ENCODE measurements at regions not wholly inside any gene's neighbourhood (a gene's known extent, or its start where the extent isn't known, plus 50 kb on each side); places are given as distances from the start of the nearest gene placed in this dataset.

GRCh38 chr15:31470756-31471155 lies 144.1 kb downstream of the KLF13 start:
- Histone ChIP-seq H3K4me3 (no peak overlapping the region), H3K27ac (no peak overlapping the region)

DNA sequence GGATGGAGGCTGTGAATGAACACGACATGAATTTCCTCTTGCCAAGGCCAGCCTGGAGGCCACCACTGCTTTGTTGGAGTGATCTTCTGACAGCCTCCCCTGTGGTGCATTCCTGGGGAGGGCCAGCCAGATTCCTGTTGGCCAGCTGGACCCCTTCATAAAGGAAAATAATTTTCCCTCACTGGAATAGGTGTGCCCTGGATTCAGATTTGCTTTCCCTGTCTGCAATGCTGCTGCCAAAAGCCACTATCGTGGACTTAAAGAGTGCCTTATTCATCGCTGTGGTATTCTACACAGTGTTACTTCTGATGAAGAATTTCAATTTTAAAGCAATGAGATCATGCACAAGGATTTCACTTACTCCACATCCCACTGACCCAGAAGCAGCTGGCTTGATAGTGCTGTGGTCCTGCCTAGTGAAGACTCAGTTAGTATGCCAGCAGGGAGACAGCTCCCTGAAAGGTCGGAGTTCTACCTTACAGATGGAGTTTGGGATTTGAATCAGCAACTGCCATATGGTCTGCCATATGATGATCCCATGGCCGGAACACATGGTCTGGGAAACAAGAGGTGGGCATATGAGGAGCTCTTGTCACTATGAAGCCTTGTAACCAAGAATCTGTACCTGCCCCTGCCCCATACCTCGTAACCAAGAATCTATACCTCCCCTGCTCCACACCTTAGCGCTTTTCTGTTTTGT lies 145.2 kb downstream of the KLF13 start:
- H3K27ac ChIP-seq: peak overlapping the region in 4 of 21 experiments; percentile 27 to 90 (median 60)

GRCh38 chr15:31472636-31473384 lies 146.2 kb downstream of the KLF13 start:
- no peak overlapping the region for H3K4me3 ChIP-seq

More for the DNA sequence above, 145.2 kb downstream of the KLF13 start:
- no peak overlapping the region for H3K4me3 ChIP-seq

DNA sequence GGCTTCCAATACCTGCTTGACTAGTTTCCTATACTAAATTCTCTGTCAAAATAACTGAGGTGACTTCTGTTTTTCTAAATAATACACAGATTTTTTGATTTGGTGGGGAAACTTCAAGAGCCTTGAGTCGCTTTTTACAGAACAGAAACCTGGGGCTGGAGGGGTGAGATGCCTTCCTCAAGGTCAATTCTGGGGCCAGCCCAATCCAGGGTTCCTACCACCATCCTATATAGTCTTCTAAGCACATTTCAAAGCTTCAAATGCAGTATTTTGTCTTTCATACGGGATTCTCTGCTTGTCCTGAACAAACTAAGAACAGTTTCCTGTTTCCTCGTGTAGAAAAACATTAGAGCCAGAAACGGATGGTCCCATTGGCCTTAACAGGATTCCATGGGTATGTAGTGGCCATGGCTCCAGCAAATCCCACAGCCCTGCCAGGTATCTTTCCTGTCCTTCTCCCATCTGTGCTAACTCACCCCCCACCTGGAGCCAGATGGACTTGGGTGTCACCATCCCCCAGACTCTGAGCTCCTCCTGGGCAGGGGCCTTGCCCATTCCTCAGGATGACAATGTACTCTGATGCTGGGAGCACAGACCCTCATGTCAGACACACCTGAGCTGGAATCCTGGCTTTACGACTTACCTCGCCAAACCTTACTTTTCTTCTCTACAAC lies 146.9 kb downstream of the KLF13 start:
- no peak overlapping the region for H3K4me3 ChIP-seq
- H3K27ac ChIP-seq: peak overlapping the region in 17 of 21 experiments; percentile 5 to 90 (median 38)

More at GRCh38 chr15:31472636-31473384, 146.2 kb downstream of the KLF13 start:
- H3K27ac ChIP-seq: peak overlapping the region in 18 of 21 experiments; percentile 5 to 90 (median 38)

- H3K4me3 ChIP-seq: no peak overlapping the region
- H3K27ac ChIP-seq: peak overlapping the region in 2 of 21 experiments; percentile 22 to 56
Observed at GRCh38 chr15:31474059-31474868, 147.6 kb downstream of the KLF13 start.

GRCh38 chr15:31476236-31476810 lies 149.7 kb downstream of the KLF13 start:
- Histone ChIP-seq H3K27ac (no peak overlapping the region), H3K4me3 (no peak overlapping the region)

- Histone ChIP-seq H3K27ac (no peak overlapping the region), H3K4me3 (no peak overlapping the region)
Observed at GRCh38 chr15:31476866-31477265, 150.2 kb downstream of the KLF13 start.

DNA sequence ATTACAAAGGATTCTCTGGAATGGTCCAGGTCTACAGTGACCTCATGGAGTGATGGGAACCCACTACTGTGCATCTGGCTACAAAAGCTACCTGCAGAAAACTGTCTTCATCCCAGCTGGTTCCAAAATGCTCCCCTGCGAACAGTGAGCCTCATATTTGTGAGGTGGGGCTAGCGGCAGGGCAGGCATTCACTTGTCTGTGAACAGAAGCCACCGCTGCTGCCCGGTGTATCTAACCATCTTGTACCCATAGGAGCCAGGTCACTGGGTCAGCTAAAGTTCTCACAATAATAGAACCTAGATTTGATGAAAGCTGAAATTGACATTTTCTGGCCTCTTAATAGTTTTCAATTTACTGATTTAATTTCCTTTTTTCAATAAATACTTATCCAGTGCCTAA lies 150.7 kb downstream of the KLF13 start:
- no peak overlapping the region for H3K4me3 ChIP-seq
- H3K27ac ChIP-seq: no peak overlapping the region

DNA sequence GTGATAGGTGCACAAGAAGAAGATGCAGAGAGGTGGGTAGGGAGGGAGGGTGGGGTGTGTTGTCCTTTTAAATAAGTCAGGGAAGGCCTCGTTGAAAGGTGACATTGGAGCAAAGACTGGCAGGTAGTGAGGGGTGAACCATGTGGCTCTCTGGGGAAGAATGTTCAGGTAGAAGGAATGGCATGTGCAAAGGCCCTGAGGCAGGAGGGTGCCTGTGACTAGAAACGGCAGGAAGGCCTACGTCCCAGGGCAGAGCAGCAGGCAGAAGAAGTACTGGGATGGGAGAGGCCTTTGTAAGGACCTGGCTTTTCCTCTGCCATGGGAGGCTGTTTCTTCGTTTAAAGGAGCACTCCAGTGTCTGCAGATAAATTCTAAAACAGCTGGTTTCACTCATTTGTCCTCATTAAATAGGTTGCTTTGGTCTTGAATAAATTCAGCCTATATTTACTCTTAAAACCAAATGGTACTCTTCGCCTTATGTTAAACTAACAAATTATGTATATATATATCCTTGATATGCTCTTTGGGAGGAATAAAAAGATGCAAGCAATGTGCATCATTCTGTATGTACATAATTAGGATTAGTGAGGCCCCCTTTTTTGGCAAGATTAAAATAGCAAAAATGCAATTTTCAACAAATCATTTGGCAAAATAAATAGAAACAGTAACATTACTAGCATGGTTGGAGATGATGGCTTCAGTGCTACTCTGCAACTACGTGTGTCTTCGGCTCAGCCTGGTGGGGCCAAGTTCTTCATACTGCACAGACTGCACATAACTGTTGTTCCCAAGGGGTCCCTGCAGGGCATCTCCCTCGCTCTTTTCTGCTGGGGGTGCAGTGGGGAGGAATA lies 151.4 kb downstream of the KLF13 start:
- no peak overlapping the region for H3K4me3 ChIP-seq
- H3K27ac ChIP-seq: no peak overlapping the region

DNA sequence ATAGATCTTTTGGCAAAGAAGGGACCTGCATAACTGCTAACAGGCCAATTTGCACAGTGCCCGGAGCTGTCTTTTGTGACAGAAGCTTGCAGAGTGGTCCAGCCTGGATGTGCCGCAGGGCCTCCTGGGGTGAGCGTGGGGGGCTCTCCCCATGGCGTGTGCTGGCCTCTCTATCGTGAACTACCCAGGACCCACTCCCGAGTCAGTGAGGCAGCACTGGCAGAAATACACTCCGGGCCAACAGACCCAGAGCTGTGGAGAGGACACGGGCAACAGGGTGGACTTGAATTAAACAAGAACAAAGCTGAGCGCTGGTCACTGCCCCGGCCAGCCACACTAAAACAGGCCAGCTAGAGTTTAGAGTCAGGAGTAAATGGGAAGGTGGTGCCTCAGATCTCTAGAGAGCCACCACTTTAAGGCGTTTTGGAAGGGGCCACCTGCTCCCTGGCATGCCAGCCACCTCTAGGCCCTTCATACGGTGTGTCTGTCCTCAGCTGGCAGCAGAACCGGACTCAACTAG lies 152.1 kb downstream of the KLF13 start:
- H3K27ac ChIP-seq: no peak overlapping the region

DNA sequence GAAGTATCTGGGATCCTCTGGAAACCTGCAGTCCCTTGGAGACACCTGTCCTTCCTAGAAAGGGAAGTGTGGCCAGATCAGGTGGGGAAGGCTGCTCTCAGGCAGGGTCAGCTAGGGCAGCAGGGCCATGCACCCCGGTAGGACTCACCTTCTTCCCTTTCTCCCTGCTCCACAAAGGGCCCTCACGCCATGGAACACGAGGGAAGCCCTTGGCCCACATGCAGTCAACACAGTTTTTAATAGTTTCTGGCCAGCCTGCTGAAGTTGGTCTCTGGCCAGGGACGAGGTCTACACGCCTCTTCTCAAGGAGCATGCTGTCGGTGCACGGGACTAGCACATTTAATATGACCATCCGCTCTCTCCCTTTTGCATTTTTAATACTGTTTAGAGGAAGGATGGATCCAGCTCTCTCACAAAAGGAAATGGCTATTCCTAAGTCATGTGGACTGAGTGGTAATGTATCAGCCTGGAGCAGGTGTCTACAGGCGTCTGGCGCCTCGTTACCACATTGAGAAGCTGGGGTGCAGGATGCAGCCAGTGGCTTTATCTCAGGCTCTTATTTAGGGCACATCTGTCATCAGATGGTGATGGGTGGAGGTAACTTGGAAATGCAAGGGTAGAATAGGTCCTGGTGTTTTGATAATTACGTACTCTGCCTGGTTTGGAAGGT lies 153.9 kb downstream of the KLF13 start:
- no peak overlapping the region for H3K27ac ChIP-seq

More for the DNA sequence above, 152.1 kb downstream of the KLF13 start:
- H3K4me3 ChIP-seq: no peak overlapping the region

GRCh38 chr15:31481142-31481541 lies 154.5 kb downstream of the KLF13 start:
- H3K27ac ChIP-seq: peak overlapping the region in 1 of 21 experiments; percentile 19
- no peak overlapping the region for H3K4me3 ChIP-seq

More for the DNA sequence above, 153.9 kb downstream of the KLF13 start:
- no peak overlapping the region for H3K4me3 ChIP-seq

DNA sequence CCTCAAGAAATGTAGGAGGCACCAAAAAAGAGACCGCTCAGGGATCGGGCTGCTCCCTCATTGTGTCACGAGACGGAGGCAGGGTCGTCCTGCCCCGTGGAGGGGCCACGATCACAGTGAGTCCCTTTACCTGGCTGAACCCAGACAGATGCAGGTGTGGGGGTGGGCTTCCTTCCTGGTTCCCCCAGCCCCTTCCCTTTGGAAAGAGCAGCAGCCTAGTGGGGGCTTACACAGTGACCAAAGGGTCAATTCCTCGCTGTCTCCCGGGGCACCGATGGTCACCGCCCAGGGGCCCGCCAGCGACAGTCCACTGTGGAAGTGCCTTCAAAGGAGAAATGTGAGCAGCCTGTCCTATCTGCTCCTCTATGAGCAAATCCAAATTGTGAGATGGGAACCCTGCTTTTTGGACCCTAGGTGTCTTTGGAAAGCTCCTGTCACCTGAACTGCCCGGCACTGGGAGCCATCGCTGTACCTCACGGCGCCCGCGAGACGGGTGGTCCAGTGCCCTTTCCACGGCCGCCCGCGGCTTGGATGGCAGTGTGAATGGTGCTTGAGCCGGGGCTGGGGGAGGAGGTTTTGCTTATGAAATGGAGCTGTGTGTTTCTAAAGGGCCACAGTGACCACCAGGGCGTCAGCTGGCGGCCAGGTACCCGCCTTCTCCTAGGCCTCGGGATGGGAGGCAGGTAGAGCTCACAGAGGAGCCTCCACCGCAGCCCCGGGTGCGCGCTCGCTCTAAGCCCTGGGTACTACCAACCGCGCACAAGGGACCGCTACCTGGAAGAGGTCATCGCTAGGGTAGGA lies 155.7 kb downstream of the KLF13 start:
- H3K27ac ChIP-seq: peak overlapping the region in 7 of 21 experiments; percentile 57 to 82 (median 74)
- peak overlapping the region; percentile 7 to 49 (median 34) for H3K4me3 ChIP-seq

- peak overlapping the region in 13 of 21 experiments; percentile 7 to 82 (median 63) for H3K27ac ChIP-seq
- H3K4me3 ChIP-seq: peak overlapping the region; percentile 21 to 49 (median 34)
Observed at GRCh38 chr15:31483053-31483985, 156.7 kb downstream of the KLF13 start.

Data from skin epidermis (tissue), 12 donors.